Fibroblast of lung (primary cell): ENCODE measurements at regions not wholly inside any gene's neighbourhood (a gene's known extent, or its start where the extent isn't known, plus 50 kb on each side); places are given as distances from the start of the nearest gene placed in this dataset.

Experiments used
- DNase-seq, 2 donors: peaks; one replicate each; pipeline versions ENCODE4 v3.0.0 to v3.0.0-alpha.2; 2010; ENCODE audit warnings: low read depth in 2 of 2
- H2AFZ ChIP-seq: 2 replicates; pipeline ENCODE4 v1.5.1; 2012; ENCODE audit warnings: low read length, control low read depth, inconsistent platforms
- H3K27ac ChIP-seq: 2 replicates; pipeline ENCODE4 v1.5.1; 2011; ENCODE audit warnings: low read length, control low read depth; ENCODE audit not compliant: insufficient read depth
- H3K27me3 ChIP-seq: 2 replicates; pipeline ENCODE4 v1.5.1; 2011; ENCODE audit warnings: mild to moderate bottlenecking, low read length; ENCODE audit not compliant: control insufficient read depth, insufficient read depth
- H3K36me3 ChIP-seq: 2 replicates; pipeline ENCODE4 v1.5.1; 2011; ENCODE audit warnings: low read length; ENCODE audit not compliant: control insufficient read depth, insufficient read depth
- H3K4me1 ChIP-seq: 2 replicates; pipeline ENCODE4 v1.5.1; 2011; ENCODE audit warnings: low read length; ENCODE audit not compliant: control insufficient read depth, insufficient read depth; ENCODE audit errors: extremely low read depth
- H3K4me2 ChIP-seq: 2 replicates; pipeline ENCODE4 v1.5.1; 2011; ENCODE audit warnings: low read length, control low read depth; ENCODE audit not compliant: insufficient read depth; ENCODE audit errors: extremely low read depth
- H3K4me3 ChIP-seq, 4 experiments: fragments of 200-600 bp in 1 of 4; sonication (generic) in 1 of 4; replicated peaks in 1 of 4; 2 replicates each; pipeline ENCODE4 v1.5.1; 2011 to 2016; ENCODE audit warnings: low read length in 4 of 4, low read depth in 3 of 4, mild to moderate bottlenecking in 3 of 4, control low read depth in 2 of 4, inconsistent platforms in 1 of 4, mixed read lengths in 1 of 4; ENCODE audit not compliant: insufficient read depth in 1 of 4; ENCODE audit errors: control extremely low read depth in 1 of 4
- H3K79me2 ChIP-seq: 2 replicates; pipeline ENCODE4 v1.5.1; 2012; ENCODE audit warnings: mild to moderate bottlenecking, low read length, inconsistent platforms; ENCODE audit not compliant: control insufficient read depth, insufficient read depth
- H3K9ac ChIP-seq: 2 replicates; pipeline ENCODE4 v1.5.1; 2011; ENCODE audit warnings: mild to moderate bottlenecking, low read length, control low read depth; ENCODE audit not compliant: insufficient read depth
- H3K9me3 ChIP-seq: 2 replicates; pipeline ENCODE4 v1.5.1; 2012; ENCODE audit warnings: low read depth, low read length; ENCODE audit not compliant: control insufficient read depth, insufficient read depth
- H4K20me1 ChIP-seq: 2 replicates; pipeline ENCODE4 v1.5.1; 2011; ENCODE audit warnings: low read length; ENCODE audit not compliant: control insufficient read depth, insufficient read depth; ENCODE audit errors: extremely low read depth
- EZH2 ChIP-seq: IDR thresholded peaks from 2 replicates; pipeline ENCODE4 v1.5.1; 2012; ENCODE audit warnings: low read length, control low read depth, mild to moderate bottlenecking; ENCODE audit errors: missing control alignments
- TF ChIP-seq, protein P1 (sequence below), 2 donors: IDR thresholded peaks in 1 of 2; conservative IDR thresholded peaks in 1 of 2; 1 replicate in 1 of 2; 2 replicates in 1 of 2; pipeline ENCODE4 v1.5.1; 2011 to 2012; ENCODE audit warnings: low read length in 2 of 2, control low read depth in 1 of 2, inconsistent platforms in 1 of 2, low read depth in 1 of 2, mild to moderate bottlenecking in 1 of 2

GRCh38 chr14:98802044-98802443 lies 470.0 kb downstream of the BCL11B start:
- Histone ChIP-seq H3K27ac (no peak overlapping the region), H4K20me1 (no peaks in the 10 kb centered on the region), H3K4me1 (no peaks in the 10 kb centered on the region), H3K9me3 (no peaks in the 10 kb centered on the region), H3K4me3 (no peak overlapping the region), H3K27me3 (no peaks in the 10 kb centered on the region), H2AFZ (no peak overlapping the region), H3K36me3 (no peaks in the 10 kb centered on the region), H3K4me2 (no peak overlapping the region), H3K79me2 (no peaks in the 10 kb centered on the region), H3K9ac (no peak overlapping the region)
- no peak for TF ChIP-seq EZH2
- TF ChIP-seq, protein P1, sequence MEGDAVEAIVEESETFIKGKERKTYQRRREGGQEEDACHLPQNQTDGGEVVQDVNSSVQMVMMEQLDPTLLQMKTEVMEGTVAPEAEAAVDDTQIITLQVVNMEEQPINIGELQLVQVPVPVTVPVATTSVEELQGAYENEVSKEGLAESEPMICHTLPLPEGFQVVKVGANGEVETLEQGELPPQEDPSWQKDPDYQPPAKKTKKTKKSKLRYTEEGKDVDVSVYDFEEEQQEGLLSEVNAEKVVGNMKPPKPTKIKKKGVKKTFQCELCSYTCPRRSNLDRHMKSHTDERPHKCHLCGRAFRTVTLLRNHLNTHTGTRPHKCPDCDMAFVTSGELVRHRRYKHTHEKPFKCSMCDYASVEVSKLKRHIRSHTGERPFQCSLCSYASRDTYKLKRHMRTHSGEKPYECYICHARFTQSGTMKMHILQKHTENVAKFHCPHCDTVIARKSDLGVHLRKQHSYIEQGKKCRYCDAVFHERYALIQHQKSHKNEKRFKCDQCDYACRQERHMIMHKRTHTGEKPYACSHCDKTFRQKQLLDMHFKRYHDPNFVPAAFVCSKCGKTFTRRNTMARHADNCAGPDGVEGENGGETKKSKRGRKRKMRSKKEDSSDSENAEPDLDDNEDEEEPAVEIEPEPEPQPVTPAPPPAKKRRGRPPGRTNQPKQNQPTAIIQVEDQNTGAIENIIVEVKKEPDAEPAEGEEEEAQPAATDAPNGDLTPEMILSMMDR (conservative IDR thresholded peaks at IDR 0.05 in 1 of 2, IDR thresholded peaks at IDR 0.05 in 1 of 2; ENCODE audit: low read depth in 1 of 2, low read length in 2 of 2): no peak
- no peak for DNase-seq

DNA sequence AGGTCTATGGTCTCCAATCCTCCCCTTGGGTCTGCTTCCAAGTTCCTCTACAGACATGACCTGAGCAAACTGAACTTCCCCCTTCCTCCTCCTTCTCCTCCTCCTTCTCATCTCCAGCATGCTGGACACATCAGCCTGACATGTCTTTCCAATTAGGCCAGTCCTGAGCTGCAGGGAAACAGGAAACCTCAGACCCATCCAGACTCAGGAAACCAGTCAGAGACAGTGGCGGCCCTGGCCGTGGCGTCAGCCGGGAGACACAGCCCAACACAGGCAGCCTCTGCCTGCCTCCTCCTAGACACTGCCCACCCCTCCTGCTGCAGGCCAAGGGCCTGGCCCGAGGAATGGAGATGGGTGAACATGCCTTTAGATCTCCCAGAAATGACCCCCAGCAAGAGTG lies 468.8 kb downstream of the BCL11B start:
- Histone ChIP-seq H3K4me1 (no peaks in the 10 kb centered on the region), H3K27ac (no peak overlapping the region), H3K4me3 (no peak overlapping the region), H3K9ac (no peak overlapping the region), H2AFZ (no peak overlapping the region), H3K27me3 (no peaks in the 10 kb centered on the region), H4K20me1 (no peaks in the 10 kb centered on the region), H3K79me2 (no peaks in the 10 kb centered on the region), H3K9me3 (no peaks in the 10 kb centered on the region), H3K36me3 (no peaks in the 10 kb centered on the region), H3K4me2 (no peak overlapping the region)
- no peak for TF ChIP-seq EZH2
- TF ChIP-seq, protein P1 (conservative IDR thresholded peaks at IDR 0.05 in 1 of 2, IDR thresholded peaks at IDR 0.05 in 1 of 2; ENCODE audit: low read depth in 1 of 2, low read length in 2 of 2): no peak
- no peak for DNase-seq

- DNase-seq: no peak
- Histone ChIP-seq H3K36me3 (no peaks in the 10 kb centered on the region), H3K4me1 (no peaks in the 10 kb centered on the region)
Measured at GRCh38 chr14:98808494-98809407, 463.2 kb downstream of the BCL11B start.

More at GRCh38 chr14:98808494-98809407, 463.2 kb downstream of the BCL11B start:
- H3K4me3 ChIP-seq: no peak overlapping the region
- H3K9me3 ChIP-seq: no peaks in the 10 kb centered on the region
- H4K20me1 ChIP-seq: no peaks in the 10 kb centered on the region
- H3K9ac ChIP-seq: no peak overlapping the region
- no peaks in the 10 kb centered on the region for H3K79me2 ChIP-seq
- H2AFZ ChIP-seq: no peak overlapping the region
- no peak overlapping the region for H3K27ac ChIP-seq
- no peaks in the 10 kb centered on the region for H3K27me3 ChIP-seq
- H3K4me2 ChIP-seq: no peak overlapping the region
- TF ChIP-seq EZH2: no peak
- TF ChIP-seq, protein P1 (conservative IDR thresholded peaks at IDR 0.05 in 1 of 2, IDR thresholded peaks at IDR 0.05 in 1 of 2; ENCODE audit: low read depth in 1 of 2, low read length in 2 of 2): no peak
